ENCODE measurements at regions not wholly inside any gene's neighbourhood (a gene's known extent, or its start where the extent isn't known, plus 50 kb on each side); places are given as distances from the start of the nearest gene placed in this dataset.
"Not testable (repeated sequence)": the region's sequence is repeated elsewhere in the genome, so short reads cannot be mapped to it uniquely, and the experiment has no call there.

- not testable (repeated sequence) for H2BK12ac ChIP-seq (ENCODE audit: low read length); DNase-seq (ENCODE audit: low spot score); H4K91ac ChIP-seq (ENCODE audit: low read depth, low read length, poor library complexity); H3K18ac ChIP-seq (ENCODE audit: low read length); H3K4me3 ChIP-seq (ENCODE audit: low read length in 2 of 2); H3K4me2 ChIP-seq (ENCODE audit: insufficient read depth, low read length, poor library complexity, severe bottlenecking); H3K9ac ChIP-seq (ENCODE audit: low read depth, low read length, poor library complexity); H2BK15ac ChIP-seq (ENCODE audit: low read length); H3K14ac ChIP-seq (ENCODE audit: low read length); H3K27ac ChIP-seq (replicated peaks; ENCODE audit: low read length); H2AK5ac ChIP-seq (ENCODE audit: low read depth, low read length); H3K36me3 ChIP-seq (replicated peaks in 1 of 2; ENCODE audit: control insufficient read depth in 2 of 2, insufficient read depth in 2 of 2, low read length in 2 of 2); H3K23ac ChIP-seq (ENCODE audit: low read depth, low read length, poor library complexity); H3K27me3 ChIP-seq (ENCODE audit: control insufficient read depth in 3 of 3, insufficient read depth in 3 of 3, low read depth in 1 of 3, low read length in 3 of 3); H3K4ac ChIP-seq (ENCODE audit: low read length); H3K4me1 ChIP-seq (ENCODE audit: control insufficient read depth in 2 of 2, insufficient read depth in 1 of 2, low read depth in 1 of 2, low read length in 2 of 2); H2AFZ ChIP-seq (ENCODE audit: low read length); H3K79me1 ChIP-seq (ENCODE audit: low read depth, low read length); H2BK120ac ChIP-seq (ENCODE audit: low read depth, low read length); H4K8ac ChIP-seq (ENCODE audit: low read depth, low read length); H2BK5ac ChIP-seq (ENCODE audit: low read length); H3K9me3 ChIP-seq (replicated peaks in 1 of 2; ENCODE audit: control insufficient read depth in 2 of 2, insufficient read depth in 1 of 2, low read depth in 1 of 2, low read length in 2 of 2)
- no CpG with 5 or more reads among the region's 6 CpGs for WGBS, 2 donors (ENCODE audit: extremely low coverage in 2 of 2, insufficient read length in 2 of 2, insufficient replicate concordance in 1 of 2)
Observed at GRCh38 chr14:19177435-19177834, 210.2 kb downstream of the POTEM start.

- not testable (repeated sequence) for H2AK5ac ChIP-seq (ENCODE audit: low read depth, low read length); H2BK120ac ChIP-seq (ENCODE audit: low read depth, low read length); H3K4me1 ChIP-seq (ENCODE audit: control insufficient read depth in 2 of 2, insufficient read depth in 1 of 2, low read depth in 1 of 2, low read length in 2 of 2); DNase-seq (ENCODE audit: low spot score); H3K79me1 ChIP-seq (ENCODE audit: low read depth, low read length); H3K9me3 ChIP-seq (replicated peaks in 1 of 2; ENCODE audit: control insufficient read depth in 2 of 2, insufficient read depth in 1 of 2, low read depth in 1 of 2, low read length in 2 of 2); H3K18ac ChIP-seq (ENCODE audit: low read length); H3K14ac ChIP-seq (ENCODE audit: low read length); H3K4ac ChIP-seq (ENCODE audit: low read length); H2AFZ ChIP-seq (ENCODE audit: low read length); H3K36me3 ChIP-seq (replicated peaks in 1 of 2; ENCODE audit: control insufficient read depth in 2 of 2, insufficient read depth in 2 of 2, low read length in 2 of 2); H3K23ac ChIP-seq (ENCODE audit: low read depth, low read length, poor library complexity); H3K4me2 ChIP-seq (ENCODE audit: insufficient read depth, low read length, poor library complexity, severe bottlenecking); H4K8ac ChIP-seq (ENCODE audit: low read depth, low read length); H4K91ac ChIP-seq (ENCODE audit: low read depth, low read length, poor library complexity); H2BK15ac ChIP-seq (ENCODE audit: low read length); H2BK12ac ChIP-seq (ENCODE audit: low read length); H3K9ac ChIP-seq (ENCODE audit: low read depth, low read length, poor library complexity); H3K27me3 ChIP-seq (ENCODE audit: control insufficient read depth in 3 of 3, insufficient read depth in 3 of 3, low read depth in 1 of 3, low read length in 3 of 3); H3K27ac ChIP-seq (replicated peaks; ENCODE audit: low read length); H3K4me3 ChIP-seq (ENCODE audit: low read length in 2 of 2); H2BK5ac ChIP-seq (ENCODE audit: low read length)
- no CpG with 5 or more reads among the region's 2 CpGs for WGBS, 2 donors (ENCODE audit: extremely low coverage in 2 of 2, insufficient read length in 2 of 2, insufficient replicate concordance in 1 of 2)
Observed at GRCh38 chr14:19180297-19180696, 213.1 kb downstream of the POTEM start.

GRCh38 chr14:19180881-19181280 lies 213.6 kb downstream of the POTEM start:
- H4K91ac ChIP-seq (ENCODE audit: low read depth, low read length, poor library complexity); H3K9me3 ChIP-seq (replicated peaks in 1 of 2; ENCODE audit: control insufficient read depth in 2 of 2, insufficient read depth in 1 of 2, low read depth in 1 of 2, low read length in 2 of 2); H3K27me3 ChIP-seq (ENCODE audit: control insufficient read depth in 3 of 3, insufficient read depth in 3 of 3, low read depth in 1 of 3, low read length in 3 of 3); H3K4me3 ChIP-seq (ENCODE audit: low read length in 2 of 2); H2BK15ac ChIP-seq (ENCODE audit: low read length); H3K23ac ChIP-seq (ENCODE audit: low read depth, low read length, poor library complexity); H3K18ac ChIP-seq (ENCODE audit: low read length); H3K14ac ChIP-seq (ENCODE audit: low read length); H3K79me1 ChIP-seq (ENCODE audit: low read depth, low read length); H3K4me1 ChIP-seq (ENCODE audit: control insufficient read depth in 2 of 2, insufficient read depth in 1 of 2, low read depth in 1 of 2, low read length in 2 of 2); H4K8ac ChIP-seq (ENCODE audit: low read depth, low read length); H3K4me2 ChIP-seq (ENCODE audit: insufficient read depth, low read length, poor library complexity, severe bottlenecking); H2AK5ac ChIP-seq (ENCODE audit: low read depth, low read length); H2BK12ac ChIP-seq (ENCODE audit: low read length); H2BK5ac ChIP-seq (ENCODE audit: low read length); H3K9ac ChIP-seq (ENCODE audit: low read depth, low read length, poor library complexity); H2AFZ ChIP-seq (ENCODE audit: low read length); H3K4ac ChIP-seq (ENCODE audit: low read length); H3K27ac ChIP-seq (replicated peaks; ENCODE audit: low read length); H3K36me3 ChIP-seq (replicated peaks in 1 of 2; ENCODE audit: control insufficient read depth in 2 of 2, insufficient read depth in 2 of 2, low read length in 2 of 2); DNase-seq (ENCODE audit: low spot score); H2BK120ac ChIP-seq (ENCODE audit: low read depth, low read length): not testable (repeated sequence)
- no CpG with 5 or more reads among the region's 3 CpGs for WGBS, 2 donors (ENCODE audit: extremely low coverage in 2 of 2, insufficient read length in 2 of 2, insufficient replicate concordance in 1 of 2)

- not testable (repeated sequence) for H2AFZ ChIP-seq (ENCODE audit: low read length); H3K4me1 ChIP-seq (ENCODE audit: control insufficient read depth in 2 of 2, insufficient read depth in 1 of 2, low read depth in 1 of 2, low read length in 2 of 2); H2BK5ac ChIP-seq (ENCODE audit: low read length); H3K23ac ChIP-seq (ENCODE audit: low read depth, low read length, poor library complexity); H2AK5ac ChIP-seq (ENCODE audit: low read depth, low read length); H3K4ac ChIP-seq (ENCODE audit: low read length); H3K4me2 ChIP-seq (ENCODE audit: insufficient read depth, low read length, poor library complexity, severe bottlenecking); H2BK15ac ChIP-seq (ENCODE audit: low read length); H3K9ac ChIP-seq (ENCODE audit: low read depth, low read length, poor library complexity); H2BK12ac ChIP-seq (ENCODE audit: low read length); H3K4me3 ChIP-seq (ENCODE audit: low read length in 2 of 2); H3K18ac ChIP-seq (ENCODE audit: low read length); H3K36me3 ChIP-seq (replicated peaks in 1 of 2; ENCODE audit: control insufficient read depth in 2 of 2, insufficient read depth in 2 of 2, low read length in 2 of 2); H2BK120ac ChIP-seq (ENCODE audit: low read depth, low read length); DNase-seq (ENCODE audit: low spot score); H3K9me3 ChIP-seq (replicated peaks in 1 of 2; ENCODE audit: control insufficient read depth in 2 of 2, insufficient read depth in 1 of 2, low read depth in 1 of 2, low read length in 2 of 2); H3K14ac ChIP-seq (ENCODE audit: low read length); H3K27me3 ChIP-seq (ENCODE audit: control insufficient read depth in 3 of 3, insufficient read depth in 3 of 3, low read depth in 1 of 3, low read length in 3 of 3); H3K27ac ChIP-seq (replicated peaks; ENCODE audit: low read length); H4K91ac ChIP-seq (ENCODE audit: low read depth, low read length, poor library complexity); H4K8ac ChIP-seq (ENCODE audit: low read depth, low read length); H3K79me1 ChIP-seq (ENCODE audit: low read depth, low read length)
- WGBS, 2 donors (ENCODE audit: extremely low coverage in 2 of 2, insufficient read length in 2 of 2, insufficient replicate concordance in 1 of 2) = no CpG with 5 or more reads among the region's 4 CpGs
Observed at GRCh38 chr14:19195146-19195545, 227.9 kb downstream of the POTEM start.
